Kidney epithelial cell (primary cell): ENCODE measurements at regions not wholly inside any gene's neighbourhood (a gene's known extent, or its start where the extent isn't known, plus 50 kb on each side); places are given as distances from the start of the nearest gene placed in this dataset.
"Not testable (repeated sequence)": the region's sequence is repeated elsewhere in the genome, so short reads cannot be mapped to it uniquely, and the experiment has no call there.

ENCODE experiments used
- DNase-seq: peaks from one replicate; pipeline ENCODE4 v3.0.0-alpha.2; 2010; ENCODE audit warnings: low read depth
- H3K27me3 ChIP-seq: 2 replicates; pipeline ENCODE4 v1.6.0; 2011; ENCODE audit warnings: low read length; ENCODE audit not compliant: control insufficient read depth, insufficient read depth
- H3K36me3 ChIP-seq: 2 replicates; pipeline ENCODE4 v1.5.1; 2011; ENCODE audit warnings: low read length; ENCODE audit not compliant: control insufficient read depth, insufficient read depth
- H3K4me3 ChIP-seq: 2 replicates; pipeline ENCODE4 v1.5.1; 2011; ENCODE audit warnings: low read depth, mild to moderate bottlenecking, control low read depth, low read length
- TF ChIP-seq, protein P1 (sequence below): IDR thresholded peaks from 2 replicates; pipeline ENCODE4 v1.5.1; 2011; ENCODE audit warnings: mild to moderate bottlenecking, moderate library complexity, low read length, control low read depth, inconsistent platforms; ENCODE audit not compliant: insufficient read depth, poor library complexity, severe bottlenecking

DNA sequence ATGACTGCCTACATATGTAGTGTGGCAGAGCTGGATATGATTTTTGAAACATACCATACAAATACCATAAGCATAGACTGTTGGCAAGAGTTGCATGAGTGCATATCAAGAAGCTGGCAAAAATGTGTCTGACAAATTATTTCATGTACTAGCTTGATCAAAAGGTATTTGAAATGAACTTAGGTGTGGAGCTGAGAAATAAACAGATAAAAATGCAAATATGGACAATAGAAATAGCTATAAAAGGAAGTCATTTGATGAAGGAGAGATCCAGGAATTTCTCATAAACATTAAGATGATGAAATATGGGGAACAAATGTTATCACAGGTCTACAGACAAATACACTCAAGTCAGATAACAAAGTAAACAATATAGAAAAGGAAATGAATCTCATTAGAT, 609.1 kb downstream of the PTPRC start:
- no peak overlapping the region for H3K4me3 ChIP-seq
- TF ChIP-seq, protein P1, sequence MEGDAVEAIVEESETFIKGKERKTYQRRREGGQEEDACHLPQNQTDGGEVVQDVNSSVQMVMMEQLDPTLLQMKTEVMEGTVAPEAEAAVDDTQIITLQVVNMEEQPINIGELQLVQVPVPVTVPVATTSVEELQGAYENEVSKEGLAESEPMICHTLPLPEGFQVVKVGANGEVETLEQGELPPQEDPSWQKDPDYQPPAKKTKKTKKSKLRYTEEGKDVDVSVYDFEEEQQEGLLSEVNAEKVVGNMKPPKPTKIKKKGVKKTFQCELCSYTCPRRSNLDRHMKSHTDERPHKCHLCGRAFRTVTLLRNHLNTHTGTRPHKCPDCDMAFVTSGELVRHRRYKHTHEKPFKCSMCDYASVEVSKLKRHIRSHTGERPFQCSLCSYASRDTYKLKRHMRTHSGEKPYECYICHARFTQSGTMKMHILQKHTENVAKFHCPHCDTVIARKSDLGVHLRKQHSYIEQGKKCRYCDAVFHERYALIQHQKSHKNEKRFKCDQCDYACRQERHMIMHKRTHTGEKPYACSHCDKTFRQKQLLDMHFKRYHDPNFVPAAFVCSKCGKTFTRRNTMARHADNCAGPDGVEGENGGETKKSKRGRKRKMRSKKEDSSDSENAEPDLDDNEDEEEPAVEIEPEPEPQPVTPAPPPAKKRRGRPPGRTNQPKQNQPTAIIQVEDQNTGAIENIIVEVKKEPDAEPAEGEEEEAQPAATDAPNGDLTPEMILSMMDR: no peak
- no peak for DNase-seq
- no peaks in the 10 kb centered on the region for H3K36me3 ChIP-seq
- no peaks in the 10 kb centered on the region for H3K27me3 ChIP-seq

DNA sequence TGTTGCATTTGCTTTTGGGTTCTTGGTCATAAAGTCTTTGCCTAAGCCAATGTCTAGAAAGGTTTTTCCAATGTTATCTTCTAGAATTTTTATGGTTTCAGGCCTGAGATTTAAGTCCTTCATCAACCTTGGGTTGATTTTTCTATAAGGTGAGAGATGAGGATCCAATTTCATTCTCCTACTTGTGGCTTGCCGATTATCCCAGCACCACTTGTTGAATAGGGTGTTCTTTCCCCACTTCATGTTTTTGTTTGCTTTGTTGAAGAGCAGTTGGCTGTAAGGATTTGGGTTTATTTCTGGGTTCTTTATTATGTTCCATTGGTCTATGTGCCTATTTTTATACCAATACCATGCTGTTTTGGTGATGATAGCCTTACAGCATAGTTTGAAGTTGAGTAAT, 615.2 kb downstream of the PTPRC start:
- H3K4me3 ChIP-seq, H3K27me3 ChIP-seq: not testable (repeated sequence)

GRCh38 chr1:199261328-199261727, 622.5 kb downstream of the PTPRC start:
- no peak overlapping the region for H3K4me3 ChIP-seq
- TF ChIP-seq, protein P1: no peak
- H3K27me3 ChIP-seq: no peaks in the 10 kb centered on the region
- DNase-seq: no peak
- H3K36me3 ChIP-seq: no peaks in the 10 kb centered on the region

More for the DNA sequence above, 615.2 kb downstream of the PTPRC start:
- not testable (repeated sequence) for H3K36me3 ChIP-seq, DNase-seq

DNA sequence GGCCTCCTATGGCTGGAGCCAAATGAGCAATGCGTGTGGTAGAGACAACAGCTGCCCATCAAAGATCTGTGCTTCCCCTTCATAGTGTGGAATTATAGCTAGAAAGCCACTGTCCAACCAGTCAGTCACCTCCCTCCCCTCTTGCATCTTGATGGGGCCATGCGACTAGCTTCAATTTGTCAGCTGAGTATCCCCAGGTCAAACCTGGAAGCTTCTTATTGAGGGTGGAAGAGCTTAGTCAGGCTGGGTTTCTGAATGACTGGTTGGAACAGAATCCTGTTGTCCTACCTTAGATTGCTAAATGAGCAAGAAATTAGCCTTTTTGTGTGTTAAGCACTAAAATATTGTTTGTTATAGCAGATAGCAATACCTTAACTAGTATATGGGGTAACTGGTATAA, 625.4 kb downstream of the PTPRC start:
- no peak overlapping the region for H3K4me3 ChIP-seq
- no peak for DNase-seq
- H3K27me3 ChIP-seq: no peaks in the 10 kb centered on the region
- H3K36me3 ChIP-seq: no peaks in the 10 kb centered on the region
- TF ChIP-seq, protein P1: no peak

DNA sequence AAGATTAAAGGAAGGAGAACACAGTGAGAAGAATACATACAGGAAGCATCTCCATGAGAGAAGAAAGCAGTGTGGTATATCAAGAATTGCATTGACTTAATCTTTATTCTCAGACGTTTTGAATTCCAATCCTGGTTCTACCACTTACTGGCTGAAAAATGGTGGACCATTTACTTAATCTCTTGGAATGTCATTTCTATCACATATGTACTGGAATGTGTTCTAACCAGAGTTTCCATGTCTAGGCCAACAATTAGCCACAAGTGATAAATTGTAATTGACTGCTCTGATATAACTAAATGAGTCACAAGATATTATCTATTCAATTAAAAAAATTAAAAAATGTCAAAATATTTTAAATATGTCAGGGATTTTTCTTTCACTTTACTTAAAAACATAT, 626.1 kb downstream of the PTPRC start:
- Histone ChIP-seq H3K36me3 (no peaks in the 10 kb centered on the region), H3K4me3 (no peak overlapping the region), H3K27me3 (no peaks in the 10 kb centered on the region)
- DNase-seq: no peak
- TF ChIP-seq, protein P1: no peak

DNA sequence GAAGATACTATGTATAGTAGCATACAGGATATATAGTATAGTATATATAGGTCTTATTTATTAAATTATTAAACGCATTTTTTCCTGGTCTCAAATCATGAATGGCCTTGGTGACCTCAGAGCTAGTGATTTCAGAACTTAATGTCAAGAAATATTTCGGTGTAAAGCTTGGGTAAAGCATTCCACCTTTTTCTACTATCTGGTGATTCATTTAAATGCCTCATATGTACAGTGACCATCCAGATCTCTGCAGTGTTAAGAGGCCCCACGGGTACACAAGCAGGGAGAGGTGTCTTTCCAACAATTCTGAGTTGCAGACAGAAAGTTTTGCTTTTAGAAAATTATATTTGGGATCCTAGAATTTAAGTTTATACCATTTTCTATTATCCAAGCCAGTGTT, 626.5 kb downstream of the PTPRC start:
- Histone ChIP-seq H3K36me3 (no peaks in the 10 kb centered on the region), H3K4me3 (no peak overlapping the region), H3K27me3 (no peaks in the 10 kb centered on the region)
- TF ChIP-seq, protein P1: no peak
- no peak for DNase-seq
